CD14-positive monocyte (primary cell): ENCODE measurements at regions not wholly inside any gene's neighbourhood (a gene's known extent, or its start where the extent isn't known, plus 50 kb on each side); places are given as distances from the start of the nearest gene placed in this dataset.

ENCODE experiments used
- DNase-seq, 3 donors: peaks; one replicate each; pipeline ENCODE4 v3.0.0-alpha.2; 2011 to 2022
- H2AFZ ChIP-seq: 2 replicates; pipeline ENCODE4 v1.6.0; 2012; ENCODE audit warnings: mild to moderate bottlenecking, low read depth, low read length, inconsistent platforms; ENCODE audit not compliant: insufficient read depth, poor library complexity, severe bottlenecking
- H3K27ac ChIP-seq, 2 donors: 1 replicate in 1 of 2; 2 replicates in 1 of 2; pipeline ENCODE4 v1.5.1; 2012 to 2013; ENCODE audit warnings: low read length in 2 of 2, control low read depth in 1 of 2, inconsistent platforms in 1 of 2, low read depth in 1 of 2, mild to moderate bottlenecking in 1 of 2
- H3K27me3 ChIP-seq, 2 donors: one replicate each; pipeline versions ENCODE4 v1.6.0 to v1.6.1; 2011 to 2013; ENCODE audit warnings: low read length in 2 of 2; ENCODE audit not compliant: control insufficient read depth in 2 of 2, insufficient read depth in 2 of 2
- H3K36me3 ChIP-seq, 2 donors: replicated peaks in 1 of 2; 1 replicate in 1 of 2; 2 replicates in 1 of 2; pipeline versions ENCODE4 v1.5.1 to v1.6.1; 2012 to 2013; ENCODE audit warnings: low read length in 2 of 2, control low read depth in 1 of 2, inconsistent platforms in 1 of 2, mild to moderate bottlenecking in 1 of 2; ENCODE audit not compliant: insufficient read depth in 2 of 2, control insufficient read depth in 1 of 2
- H3K4me1 ChIP-seq, 2 donors: 1 replicate in 1 of 2; 2 replicates in 1 of 2; pipeline versions ENCODE4 v1.5.1 to v1.6.1; 2012 to 2013; ENCODE audit warnings: low read length in 2 of 2, control low read depth in 1 of 2, inconsistent platforms in 1 of 2, mild to moderate bottlenecking in 1 of 2, moderate library complexity in 1 of 2; ENCODE audit not compliant: insufficient read depth in 2 of 2, control insufficient read depth in 1 of 2
- H3K4me2 ChIP-seq: replicated peaks from 2 replicates; pipeline ENCODE3; 2012; ENCODE audit warnings: low read length, moderate library complexity, mild to moderate bottlenecking; ENCODE audit not compliant: poor library complexity, severe bottlenecking; ENCODE audit errors: extremely low read depth
- H3K4me3 ChIP-seq, 3 experiments: fragments of 200-600 bp in 1 of 3; sonication (generic) in 1 of 3; replicated peaks in 1 of 3; 1 replicate in 2 of 3; 2 replicates in 1 of 3; pipeline ENCODE4 v1.5.1; 2011 to 2013; ENCODE audit warnings: low read length in 3 of 3, mild to moderate bottlenecking in 3 of 3, control low read depth in 2 of 3, low read depth in 2 of 3, inconsistent platforms in 1 of 3, moderate library complexity in 1 of 3
- H3K79me2 ChIP-seq: 2 replicates; pipeline ENCODE4 v1.6.0; 2012; ENCODE audit warnings: mild to moderate bottlenecking, control low read depth, inconsistent platforms, low read length, moderate library complexity; ENCODE audit not compliant: insufficient read depth
- H3K9ac ChIP-seq: 2 replicates; pipeline ENCODE4 v1.6.0; 2017; ENCODE audit warnings: low read length, mild to moderate bottlenecking; ENCODE audit not compliant: insufficient read depth, poor library complexity, severe bottlenecking
- H3K9me3 ChIP-seq, 2 donors: replicated peaks in 1 of 2; 1 replicate in 1 of 2; 2 replicates in 1 of 2; pipeline versions ENCODE4 v1.5.1 to v1.6.1; 2012 to 2013; ENCODE audit warnings: low read length in 2 of 2, control low read depth in 1 of 2; ENCODE audit not compliant: control insufficient read depth in 1 of 2, insufficient read depth in 1 of 2
- H4K20me1 ChIP-seq: 2 replicates; pipeline ENCODE4 v1.6.0; 2012; ENCODE audit warnings: mild to moderate bottlenecking, low read length, control low read depth, moderate library complexity; ENCODE audit not compliant: insufficient read depth
- H3K27ac Mint-ChIP-seq, 7 donors: one replicate each; pipeline ENCODE4 v1.8.0; 2020; ENCODE audit warnings: mild to moderate bottlenecking in 7 of 7, mixed read lengths in 7 of 7, moderate library complexity in 6 of 7, inconsistent platforms in 2 of 7
- H3K27me3 Mint-ChIP-seq, 3 donors: one replicate each; pipeline ENCODE4 v1.8.0; 2021 to 2022; ENCODE audit warnings: low read depth in 3 of 3, mild to moderate bottlenecking in 3 of 3, mixed read lengths in 3 of 3, moderate library complexity in 3 of 3, inconsistent platforms in 1 of 3
- H3K36me3 Mint-ChIP-seq, 2 donors: one replicate each; pipeline ENCODE4 v1.8.0; 2020; ENCODE audit warnings: mixed read lengths in 2 of 2, inconsistent platforms in 1 of 2, mild to moderate bottlenecking in 1 of 2
- H3K4me1 Mint-ChIP-seq: one replicate; pipeline ENCODE4 v1.8.0; 2020; ENCODE audit warnings: mild to moderate bottlenecking, mixed read lengths
- H3K4me3 Mint-ChIP-seq, 2 donors: one replicate each; pipeline ENCODE4 v1.8.0; 2020; ENCODE audit warnings: mild to moderate bottlenecking in 2 of 2, mixed read lengths in 2 of 2, moderate library complexity in 1 of 2
- H3K9me3 Mint-ChIP-seq, 7 donors: one replicate each; pipeline ENCODE4 v1.8.0; 2020 to 2022; ENCODE audit warnings: mixed read lengths in 7 of 7, mild to moderate bottlenecking in 6 of 7, moderate library complexity in 6 of 7, inconsistent platforms in 2 of 7
- WGBS: methylation state at CpG from one replicate; pipeline ENCODE4 v1.1.5; 2013; ENCODE audit warnings: missing lambda C conversion rate; ENCODE audit not compliant: insufficient coverage; 5-methylcytosine and 5-hydroxymethylcytosine counted together
- intact Hi-C, 2 donors: fragments of 100-400 bp; cut with micrococcal nuclease; formaldehyde crosslinking; loops; one replicate each; pipeline versions ENCODE4 v1.15.0 to v1.15.1; 2023
- TF ChIP-seq, protein P1 (sequence below): fragments of 200-600 bp; IDR thresholded peaks from one replicate; pipeline ENCODE4 v1.8.0; 2022; ENCODE audit warnings: antibody characterized with exemption, mild to moderate bottlenecking

DNA sequence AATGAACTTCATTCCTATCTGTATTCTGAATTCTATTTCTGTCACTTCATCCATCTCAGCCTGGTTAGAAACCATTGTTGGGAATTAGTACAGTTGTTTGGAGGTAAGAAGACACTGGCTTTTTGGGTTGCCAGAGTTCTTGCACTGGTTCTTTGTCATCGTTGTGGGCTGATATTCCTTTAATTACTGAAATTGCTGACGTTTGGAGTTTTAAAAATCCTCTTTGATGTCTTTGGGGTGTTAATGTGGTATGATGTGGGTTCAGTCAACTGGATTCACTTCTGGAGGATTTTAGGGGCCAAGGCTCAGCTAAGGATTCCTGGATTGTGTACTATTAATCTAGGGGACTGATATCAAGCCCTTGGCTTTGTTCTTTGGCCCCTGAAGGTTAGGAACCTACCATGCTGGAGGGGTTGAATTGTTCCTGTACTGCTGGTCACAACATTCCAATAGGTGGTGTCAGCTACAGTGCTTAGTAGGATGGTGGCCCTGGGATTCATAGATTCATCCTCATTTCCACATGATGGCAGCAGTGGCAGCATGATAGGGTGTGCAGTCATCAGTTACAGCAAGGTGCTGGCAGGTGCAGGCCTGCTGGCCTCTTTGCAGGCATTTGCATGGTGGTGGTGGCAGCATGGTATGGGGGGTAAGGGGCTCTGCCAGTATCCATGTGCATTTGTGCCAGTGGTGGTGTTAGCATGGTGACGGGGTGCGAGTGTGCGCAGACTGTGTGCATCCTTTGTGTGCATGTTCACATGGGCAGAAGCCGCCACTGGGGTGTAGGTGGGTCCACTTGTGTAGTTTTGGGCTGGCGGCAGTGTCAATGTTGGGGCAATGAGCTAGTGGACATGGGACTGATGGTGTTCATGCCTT, 301.3 kb downstream of the TEX13C start:
- Histone ChIP-seq H3K79me2 (no peaks in the 10 kb centered on the region), H3K27me3 (no peaks in the 10 kb centered on the region), H3K4me1 (no peaks in the 10 kb centered on the region), H4K20me1 (no peaks in the 10 kb centered on the region), H3K27ac (no peak overlapping the region), H2AFZ (no peak overlapping the region), H3K36me3 (no peaks in the 10 kb centered on the region), H3K9me3 (peaks cover 0 to 8% of the 10 kb centered on the region in 2 donors), H3K4me3 (no peak overlapping the region), H3K4me2 (no peak overlapping the region), H3K9ac (no peak overlapping the region)
- Mint-ChIP-seq H3K36me3 (no peaks in the 10 kb centered on the region), H3K4me3 (no peak overlapping the region), H3K27me3 (no peaks in the 10 kb centered on the region), H3K4me1 (no peaks in the 10 kb centered on the region), H3K27ac (peak overlapping the region in 1 of 7 donors; percentile 36), H3K9me3 (peaks cover 0 to 13% (median 2%) of the 10 kb centered on the region in 7 donors)
- TF ChIP-seq, protein P1, sequence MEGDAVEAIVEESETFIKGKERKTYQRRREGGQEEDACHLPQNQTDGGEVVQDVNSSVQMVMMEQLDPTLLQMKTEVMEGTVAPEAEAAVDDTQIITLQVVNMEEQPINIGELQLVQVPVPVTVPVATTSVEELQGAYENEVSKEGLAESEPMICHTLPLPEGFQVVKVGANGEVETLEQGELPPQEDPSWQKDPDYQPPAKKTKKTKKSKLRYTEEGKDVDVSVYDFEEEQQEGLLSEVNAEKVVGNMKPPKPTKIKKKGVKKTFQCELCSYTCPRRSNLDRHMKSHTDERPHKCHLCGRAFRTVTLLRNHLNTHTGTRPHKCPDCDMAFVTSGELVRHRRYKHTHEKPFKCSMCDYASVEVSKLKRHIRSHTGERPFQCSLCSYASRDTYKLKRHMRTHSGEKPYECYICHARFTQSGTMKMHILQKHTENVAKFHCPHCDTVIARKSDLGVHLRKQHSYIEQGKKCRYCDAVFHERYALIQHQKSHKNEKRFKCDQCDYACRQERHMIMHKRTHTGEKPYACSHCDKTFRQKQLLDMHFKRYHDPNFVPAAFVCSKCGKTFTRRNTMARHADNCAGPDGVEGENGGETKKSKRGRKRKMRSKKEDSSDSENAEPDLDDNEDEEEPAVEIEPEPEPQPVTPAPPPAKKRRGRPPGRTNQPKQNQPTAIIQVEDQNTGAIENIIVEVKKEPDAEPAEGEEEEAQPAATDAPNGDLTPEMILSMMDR = no peak
- WGBS = 92% methylated on average over 6 of the region's 7 CpGs
- DNase-seq = no peak
- intact Hi-C loops = no loop called here

- intact Hi-C loops = no loop called here
- Histone ChIP-seq H3K4me1 (no peaks in the 10 kb centered on the region), H3K36me3 (no peaks in the 10 kb centered on the region), H3K79me2 (no peaks in the 10 kb centered on the region), H2AFZ (no peak overlapping the region), H3K27me3 (no peaks in the 10 kb centered on the region), H3K9ac (no peak overlapping the region), H4K20me1 (no peaks in the 10 kb centered on the region), H3K4me3 (no peak overlapping the region), H3K27ac (no peak overlapping the region), H3K4me2 (no peak overlapping the region), H3K9me3 (peaks cover 0 to 8% of the 10 kb centered on the region in 2 donors)
- peaks cover 0 to 13% (median 2%) of the 10 kb centered on the region in 7 donors for H3K9me3 Mint-ChIP-seq
- H3K4me1 Mint-ChIP-seq = no peaks in the 10 kb centered on the region
- H3K36me3 Mint-ChIP-seq = no peaks in the 10 kb centered on the region
- no peaks in the 10 kb centered on the region for H3K27me3 Mint-ChIP-seq
- H3K27ac Mint-ChIP-seq = peak overlapping the region in 1 of 7 donors; percentile 67
- no CpG with 5 or more reads among the region's 4 CpGs for WGBS
- no peak for DNase-seq
- no peak overlapping the region for H3K4me3 Mint-ChIP-seq
- TF ChIP-seq, protein P1 = no peak
Observed at GRCh38 chrX:125621588-125621927, 301.9 kb downstream of the TEX13C start.
